IMR-90 (cell line): ENCODE measurements at regions not wholly inside any gene's neighbourhood (a gene's known extent, or its start where the extent isn't known, plus 50 kb on each side); places are given as distances from the start of the nearest gene placed in this dataset.

Source experiments
- ATAC-seq: fragments of 200-7000 bp; cut with Tn5 transposase; 2 replicates; pipeline ENCODE4 v1.9.1; 2020; ENCODE audit warnings: low read depth, mild to moderate bottlenecking, moderate library complexity
- BruUV-seq: library from RNA; stranded (reverse); fragments of 400-500 nt; replicated peaks from 2 replicates; lab custom pipeline; 2021; lab: Mats Ljungman, UMichigan
- CTCF ChIA-PET: fragments of 300-600 bp; formaldehyde crosslinking; extraction: SDS; loops from one replicate; lab custom pipeline; 2021; ENCODE audit warnings: antibody characterized with exemption; lab: Yijun Ruan, JAX
- POLR2A ChIA-PET: fragments of 300-600 bp; sonication (Branson Sonifier 250); formaldehyde crosslinking; loops from one replicate; lab custom pipeline; 2022; ENCODE audit warnings: antibody characterized with exemption; ENCODE audit not compliant: unreplicated experiment; lab: Charles Lee
- DNase-seq: peaks from one replicate; pipeline ENCODE4 v3.0.0; 2013
- H2AFZ ChIP-seq: replicated peaks from 2 replicates; pipeline ENCODE3; 2013; ENCODE audit warnings: low read length, mild to moderate bottlenecking; ENCODE audit not compliant: poor library complexity
- H2AK5ac ChIP-seq: 2 replicates; pipeline ENCODE4 v1.6.1; 2013; ENCODE audit warnings: low read depth, low read length, inconsistent platforms
- H2AK9ac ChIP-seq: replicated peaks from 2 replicates; pipeline ENCODE3; 2013; ENCODE audit warnings: mild to moderate bottlenecking, low read depth, low read length, moderate library complexity; ENCODE audit not compliant: poor library complexity
- H2BK120ac ChIP-seq: 2 replicates; pipeline ENCODE4 v1.6.1; 2013; ENCODE audit warnings: low read depth, low read length, inconsistent platforms
- H2BK15ac ChIP-seq: 3 replicates; pipeline ENCODE4 v1.6.1; 2013; ENCODE audit warnings: low read depth, low read length, inconsistent platforms
- H2BK20ac ChIP-seq: 2 replicates; pipeline ENCODE4 v1.6.1; 2013; ENCODE audit warnings: low read depth, mild to moderate bottlenecking, inconsistent platforms, low read length, moderate library complexity
- H2BK5ac ChIP-seq: 2 replicates; pipeline ENCODE4 v1.6.1; 2013; ENCODE audit warnings: mild to moderate bottlenecking, low read depth, low read length, inconsistent platforms; ENCODE audit not compliant: poor library complexity, severe bottlenecking
- H3K14ac ChIP-seq: replicated peaks from 2 replicates; pipeline ENCODE4 v1.6.1; 2013; ENCODE audit warnings: low read depth, low read length, inconsistent platforms
- H3K18ac ChIP-seq: 2 replicates; pipeline ENCODE4 v1.6.1; 2013; ENCODE audit warnings: low read depth, low read length, control low read depth
- H3K23ac ChIP-seq: 2 replicates; pipeline ENCODE4 v1.6.1; 2013; ENCODE audit warnings: low read depth, low read length, inconsistent platforms
- H3K27ac ChIP-seq: 2 replicates; pipeline ENCODE4 v1.5.1; 2013; ENCODE audit warnings: mild to moderate bottlenecking, control low read depth, low read length; ENCODE audit not compliant: insufficient read depth
- H3K27me3 ChIP-seq: 2 replicates; pipeline ENCODE4 v1.6.1; 2013; ENCODE audit warnings: low read length; ENCODE audit not compliant: control insufficient read depth, insufficient read depth
- H3K36me3 ChIP-seq: 2 replicates; pipeline ENCODE4 v1.6.1; 2013; ENCODE audit warnings: low read length, mixed read lengths; ENCODE audit not compliant: control insufficient read depth, insufficient read depth
- H3K4ac ChIP-seq: 2 replicates; pipeline ENCODE4 v1.6.1; 2013; ENCODE audit warnings: low read depth, low read length, inconsistent platforms
- H3K4me1 ChIP-seq: 2 replicates; pipeline ENCODE4 v1.6.1; 2013; ENCODE audit warnings: low read length, mixed read lengths; ENCODE audit not compliant: control insufficient read depth, insufficient read depth
- H3K4me2 ChIP-seq: 2 replicates; pipeline ENCODE4 v1.6.1; 2013; ENCODE audit warnings: low read depth, mild to moderate bottlenecking, control low read depth, low read length, moderate library complexity
- H3K4me3 ChIP-seq: 2 replicates; pipeline ENCODE4 v1.5.1; 2013; ENCODE audit warnings: low read depth, mild to moderate bottlenecking, control low read depth, low read length, moderate library complexity; ENCODE audit not compliant: insufficient read depth
- H3K56ac ChIP-seq: 2 replicates; pipeline ENCODE4 v1.6.1; 2013; ENCODE audit warnings: low read length, inconsistent platforms; ENCODE audit not compliant: insufficient read depth; ENCODE audit errors: extremely low read depth
- H3K79me1 ChIP-seq, 2 experiments: 2 replicates each; pipeline ENCODE4 v1.6.1; 2013; ENCODE audit warnings: low read length in 2 of 2, inconsistent platforms in 1 of 2, low read depth in 1 of 2
- H3K9ac ChIP-seq: 2 replicates; pipeline ENCODE4 v1.6.1; 2013; ENCODE audit warnings: low read depth, low read length, control low read depth
- H3K9me1 ChIP-seq: 2 replicates; pipeline ENCODE4 v1.6.1; 2013; ENCODE audit warnings: low read length, inconsistent platforms; ENCODE audit not compliant: insufficient read depth
- H3K9me3 ChIP-seq: 2 replicates; pipeline ENCODE4 v1.6.1; 2013; ENCODE audit warnings: low read length; ENCODE audit not compliant: control insufficient read depth, insufficient read depth
- H4K20me1 ChIP-seq: 2 replicates; pipeline ENCODE4 v1.6.1; 2013; ENCODE audit warnings: low read length, inconsistent platforms; ENCODE audit not compliant: insufficient read depth
- H4K5ac ChIP-seq: 2 replicates; pipeline ENCODE4 v1.6.1; 2013; ENCODE audit warnings: mild to moderate bottlenecking, low read depth, low read length, control low read depth
- H4K8ac ChIP-seq, 2 experiments: 2 replicates each; pipeline ENCODE4 v1.6.1; 2013; ENCODE audit warnings: low read depth in 2 of 2, low read length in 2 of 2, control low read depth in 1 of 2, inconsistent platforms in 1 of 2
- H4K91ac ChIP-seq: 2 replicates; pipeline ENCODE4 v1.6.1; 2013; ENCODE audit warnings: low read depth, low read length, inconsistent platforms; ENCODE audit not compliant: insufficient read depth
- BHLHE40 ChIP-seq: fragments of 150-350 bp; IDR thresholded peaks from 2 replicates; pipeline ENCODE4 v1.6.1; 2016; ENCODE audit warnings: mild to moderate bottlenecking, low read depth, low read length
- CEBPB ChIP-seq: IDR thresholded peaks from 2 replicates; pipeline ENCODE4 v1.6.1; 2012; ENCODE audit warnings: low read depth, low read length, improper control_type of control experiment
- CHD1 ChIP-seq: IDR thresholded peaks from 2 replicates; pipeline ENCODE4 v1.6.1; 2012; ENCODE audit warnings: low read depth, low read length, improper control_type of control experiment
- CTCF ChIP-seq: conservative IDR thresholded peaks from 2 replicates; pipeline ENCODE4 v1.5.1; 2012; ENCODE audit warnings: mild to moderate bottlenecking, low read depth, low read length, improper control_type of control experiment
- FOS ChIP-seq: fragments of 150-350 bp; IDR thresholded peaks from 2 replicates; pipeline ENCODE4 v1.6.1; 2016; ENCODE audit warnings: low read depth, low read length
- MAFK ChIP-seq: IDR thresholded peaks from 2 replicates; pipeline ENCODE4 v1.6.1; 2012; ENCODE audit warnings: low read depth, low read length, improper control_type of control experiment
- MAZ ChIP-seq: IDR thresholded peaks from 2 replicates; pipeline ENCODE4 v1.6.1; 2012; ENCODE audit warnings: low read depth, mild to moderate bottlenecking, low read length, improper control_type of control experiment, moderate library complexity, borderline replicate concordance
- MXI1 ChIP-seq: IDR thresholded peaks from 2 replicates; pipeline ENCODE4 v1.6.1; 2012; ENCODE audit warnings: low read depth, mild to moderate bottlenecking, low read length, moderate library complexity, borderline replicate concordance
- NFE2L2 ChIP-seq: fragments of 150-350 bp; IDR thresholded peaks from 2 replicates; pipeline ENCODE4 v1.6.1; 2016; ENCODE audit warnings: low read depth, mild to moderate bottlenecking, low read length
- POLR2A ChIP-seq: IDR thresholded peaks from 2 replicates; pipeline ENCODE4 v1.6.1; 2012; ENCODE audit warnings: mild to moderate bottlenecking, low read depth, low read length
- RAD21 ChIP-seq: IDR thresholded peaks from 2 replicates; pipeline ENCODE4 v1.6.1; 2012; ENCODE audit warnings: low read length, improper control_type of control experiment
- RCOR1 ChIP-seq: IDR thresholded peaks from 2 replicates; pipeline ENCODE4 v1.6.1; 2012; ENCODE audit warnings: mild to moderate bottlenecking, low read length, improper control_type of control experiment; ENCODE audit not compliant: insufficient replicate concordance
- RFX5 ChIP-seq: IDR thresholded peaks from 2 replicates; pipeline ENCODE4 v1.8.0; 2012; ENCODE audit warnings: low read depth, mild to moderate bottlenecking, low read length, moderate library complexity
- SMC3 ChIP-seq: fragments of 150-350 bp; IDR thresholded peaks from 2 replicates; pipeline ENCODE4 v1.6.1; 2016; ENCODE audit warnings: low read depth, mild to moderate bottlenecking, antibody characterized with exemption, low read length, moderate library complexity
- USF2 ChIP-seq: fragments of 150-350 bp; IDR thresholded peaks from 2 replicates; pipeline ENCODE4 v1.6.1; 2017; ENCODE audit warnings: mild to moderate bottlenecking, antibody characterized with exemption, low read length, low read depth
- WGBS, 2 experiments: methylation state at CpG; one replicate each; pipeline versions ENCODE4 v1.1.5 to v1.1.7; 2013; ENCODE audit warnings: missing lambda C conversion rate in 2 of 2; ENCODE audit not compliant: insufficient read length in 1 of 2; ENCODE audit errors: extremely low coverage in 2 of 2; 5-methylcytosine and 5-hydroxymethylcytosine counted together
- dilution Hi-C: fragments of 300-500 bp; cut with HindIII; formaldehyde crosslinking; loops from one replicate; pipeline ENCODE4 v1.14.3; 2018; ENCODE audit warnings: low sequenced_read_pairs; ENCODE audit not compliant: unreplicated experiment
- in situ Hi-C: fragments of 300-500 bp; cut with MboI; formaldehyde crosslinking; loops from 3 replicates; pipeline ENCODE4 v1.14.3; 2019; ENCODE audit warnings: low sequenced_read_pairs, inconsistent platforms, mixed read lengths
- intact Hi-C: fragments of 100-400 bp; cut with micrococcal nuclease; formaldehyde crosslinking; loops from 2 replicates; pipeline ENCODE4 v1.10.0; 2022
- TF ChIP-seq, protein P1 (sequence below): fragments of 150-350 bp; IDR thresholded peaks from 2 replicates; pipeline ENCODE4 v1.6.1; 2016; ENCODE audit warnings: low read depth, mild to moderate bottlenecking, low read length, moderate library complexity, borderline replicate concordance

DNA sequence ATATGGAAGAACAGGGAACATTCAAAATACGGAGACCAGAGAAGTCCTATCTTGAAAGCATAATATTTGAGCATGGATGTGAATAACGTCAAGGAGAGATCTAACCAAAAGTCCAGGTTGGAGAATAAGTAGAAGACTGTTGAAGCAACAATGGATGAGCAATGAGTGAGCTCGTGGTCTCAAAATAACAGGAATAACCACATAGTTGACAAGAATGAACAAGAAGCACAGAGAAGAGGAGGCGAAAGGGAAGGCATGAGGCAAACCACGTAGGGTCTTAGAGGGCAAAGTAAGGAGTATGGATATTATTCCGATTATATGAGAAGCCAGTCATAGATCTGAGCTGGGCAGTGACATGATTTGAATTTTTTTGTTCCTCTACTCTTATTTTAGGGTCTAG lies 710.2 kb downstream of the BRINP1 start:
- Histone ChIP-seq H2BK5ac (no peak overlapping the region), H2BK20ac (no peak overlapping the region), H3K4me2 (no peak overlapping the region), H4K5ac (no peak overlapping the region), H3K56ac (no peak overlapping the region), H3K9me3 (no peaks in the 10 kb centered on the region; the same call in 1 of the 2 replicates), H2AK9ac (no peak overlapping the region), H2AFZ (no peak overlapping the region), H3K27ac (no peak overlapping the region), H3K23ac (no peak overlapping the region), H2AK5ac (no peak overlapping the region), H4K8ac (no peak overlapping the region), H4K20me1 (no peaks in the 10 kb centered on the region), H3K14ac (no peak overlapping the region), H3K9me1 (no peaks in the 10 kb centered on the region), H3K4me3 (no peak overlapping the region), H3K27me3 (no peaks in the 10 kb centered on the region), H3K4me1 (no peaks in the 10 kb centered on the region), H3K9ac (no peak overlapping the region), H3K79me1 (no peaks in the 10 kb centered on the region), H4K91ac (no peak overlapping the region), H3K36me3 (no peaks in the 10 kb centered on the region), H2BK15ac (no peak overlapping the region), H3K4ac (no peak overlapping the region), H3K18ac (no peak overlapping the region), H2BK120ac (no peak overlapping the region)
- DNase-seq, result no peak
- ChIA-PET POLR2A (no interaction called here), CTCF (no interaction called here)
- no peak for ATAC-seq
- dilution Hi-C loops, result no loop called here
- no TSS peak for BruUV-seq
- TF ChIP-seq RCOR1, result no peak
- TF ChIP-seq POLR2A, result no peak
- TF ChIP-seq CEBPB, result no peak
- TF ChIP-seq CHD1, result no peak
- no peak for TF ChIP-seq MAFK
- no peak for TF ChIP-seq MXI1
- no peak for TF ChIP-seq RFX5
- no peak for TF ChIP-seq NFE2L2
- TF ChIP-seq CTCF, result no peak
- no peak for TF ChIP-seq SMC3
- TF ChIP-seq, protein P1, sequence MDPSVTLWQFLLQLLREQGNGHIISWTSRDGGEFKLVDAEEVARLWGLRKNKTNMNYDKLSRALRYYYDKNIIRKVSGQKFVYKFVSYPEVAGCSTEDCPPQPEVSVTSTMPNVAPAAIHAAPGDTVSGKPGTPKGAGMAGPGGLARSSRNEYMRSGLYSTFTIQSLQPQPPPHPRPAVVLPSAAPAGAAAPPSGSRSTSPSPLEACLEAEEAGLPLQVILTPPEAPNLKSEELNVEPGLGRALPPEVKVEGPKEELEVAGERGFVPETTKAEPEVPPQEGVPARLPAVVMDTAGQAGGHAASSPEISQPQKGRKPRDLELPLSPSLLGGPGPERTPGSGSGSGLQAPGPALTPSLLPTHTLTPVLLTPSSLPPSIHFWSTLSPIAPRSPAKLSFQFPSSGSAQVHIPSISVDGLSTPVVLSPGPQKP, result no peak
- no peak for TF ChIP-seq MAZ
- no peak for TF ChIP-seq BHLHE40
- TF ChIP-seq FOS, result no peak
- TF ChIP-seq USF2, result no peak
- no peak for TF ChIP-seq RAD21
- in situ Hi-C loops, result no loop called here
- 50% methylated on average over 2 of the region's 6 CpGs; no CpG with 5 or more reads in 1 of the 2 experiments for WGBS, 2 experiments
- intact Hi-C loops, result no loop called here
